SK-N-SH (cell line): ENCODE measurements at regions not wholly inside any gene's neighbourhood (a gene's known extent, or its start where the extent isn't known, plus 50 kb on each side); places are given as distances from the start of the nearest gene placed in this dataset.

Experiments used
- CTCF ChIA-PET: fragments of 300-600, 350-600 bp; formaldehyde crosslinking; extraction: SDS; loops from one replicate; lab custom pipeline; 2021; lab: Yijun Ruan, JAX
- POLR2A ChIA-PET: fragments of 350-600 bp; sonication (Branson Sonifier 250); formaldehyde crosslinking; extraction: SDS; loops from one replicate; lab custom pipeline; 2020; ENCODE audit warnings: antibody characterized with exemption, inconsistent platforms; lab: Yijun Ruan, JAX
- DNase-seq: peaks from one replicate; pipeline ENCODE4 v3.0.0; 2012
- H2AFZ ChIP-seq: fragments of 200-600 bp; sonication (generic); 2 replicates; pipeline ENCODE4 v1.8.1; 2016; ENCODE audit warnings: antibody characterized with exemption, mild to moderate bottlenecking, low read depth
- H3F3A ChIP-seq: fragments of 200-600 bp; sonication (generic); replicated peaks from 2 replicates; pipeline ENCODE3; 2016; ENCODE audit warnings: antibody characterized with exemption, mild to moderate bottlenecking; ENCODE audit not compliant: insufficient read depth
- H3K27ac ChIP-seq, 2 experiments: fragments of 200-500 bp in 1 of 2; fragments of 200-600 bp in 1 of 2; sonication (Bioruptor generic) in 1 of 2; sonication (generic), shearing (Covaris generic) in 1 of 2; 2 replicates each; pipeline versions ENCODE4 v1.5.1 to v1.6.1; 2014 to 2016; ENCODE audit warnings: low read depth in 2 of 2, inconsistent platforms in 1 of 2, low read length in 1 of 2, mild to moderate bottlenecking in 1 of 2, mixed read lengths in 1 of 2
- H3K27me3 ChIP-seq: fragments of 200-600 bp; sonication (generic), shearing (Covaris generic); 2 replicates; pipeline ENCODE4 v1.6.1; 2016; ENCODE audit warnings: mixed run types; ENCODE audit not compliant: insufficient read depth
- H3K36me3 ChIP-seq, 2 experiments: fragments of 200-500 bp in 1 of 2; fragments of 200-600 bp in 1 of 2; sonication (Bioruptor generic) in 1 of 2; sonication (generic) in 1 of 2; replicated peaks in 1 of 2; 2 replicates each; pipeline versions ENCODE3 to v1.5.1; 2014 to 2016; ENCODE audit warnings: low read length in 1 of 2, mild to moderate bottlenecking in 1 of 2; ENCODE audit not compliant: insufficient read depth in 2 of 2, control insufficient read depth in 1 of 2
- H3K4me1 ChIP-seq, 2 experiments: fragments of 200-500 bp in 1 of 2; fragments of 200-600 bp in 1 of 2; sonication (Bioruptor generic) in 1 of 2; sonication (generic), shearing (Covaris generic) in 1 of 2; 2 replicates each; pipeline versions ENCODE4 v1.5.1 to v1.6.1; 2014 to 2016; ENCODE audit warnings: low read depth in 1 of 2, low read length in 1 of 2, mixed run types in 1 of 2; ENCODE audit not compliant: insufficient read depth in 2 of 2, control insufficient read depth in 1 of 2
- H3K4me2 ChIP-seq: fragments of 200-600 bp; sonication (generic), shearing (Covaris generic); 2 replicates; pipeline ENCODE4 v1.6.1; 2017; ENCODE audit warnings: mixed run types
- H3K4me3 ChIP-seq, 2 experiments: fragments of 200-500 bp in 1 of 2; fragments of 200-600 bp in 1 of 2; sonication (Bioruptor generic) in 1 of 2; sonication (generic), shearing (Covaris generic) in 1 of 2; 2 replicates each; pipeline versions ENCODE4 v1.5.1 to v1.8.1; 2014 to 2016; ENCODE audit warnings: low read depth in 2 of 2, inconsistent platforms in 1 of 2, low read length in 1 of 2, mild to moderate bottlenecking in 1 of 2, mixed read lengths in 1 of 2, moderate library complexity in 1 of 2
- H3K79me2 ChIP-seq: fragments of 200-600 bp; sonication (generic); 2 replicates; pipeline ENCODE4 v1.8.1; 2017; ENCODE audit warnings: mild to moderate bottlenecking; ENCODE audit not compliant: insufficient read depth
- H3K9ac ChIP-seq: fragments of 200-600 bp; sonication (generic); 2 replicates; pipeline ENCODE4 v1.6.1; 2017; ENCODE audit warnings: mixed run types
- H3K9me2 ChIP-seq: fragments of 200-600 bp; sonication (generic); 2 replicates; pipeline ENCODE4 v1.6.1; 2017; ENCODE audit warnings: mixed run types
- H3K9me3 ChIP-seq: fragments of 200-600 bp; sonication (generic); 2 replicates; pipeline ENCODE4 v1.6.1; 2017; ENCODE audit warnings: mixed run types, mild to moderate bottlenecking, moderate library complexity
- H4K20me1 ChIP-seq: fragments of 200-600 bp; sonication (generic); 2 replicates; pipeline ENCODE4 v1.6.1; 2017; ENCODE audit warnings: mild to moderate bottlenecking, mixed run types; ENCODE audit not compliant: insufficient read depth
- CHD2 ChIP-seq: fragments of 150-350 bp; IDR thresholded peaks from 2 replicates; pipeline ENCODE4 v1.6.1; 2018; ENCODE audit warnings: low read length; ENCODE audit not compliant: partially characterized antibody
- ELF1 ChIP-seq: IDR thresholded peaks from 2 replicates; pipeline ENCODE4 v1.4.0; 2012
- EP300 ChIP-seq, 2 experiments: IDR thresholded peaks; 2 replicates each; pipeline versions ENCODE4 v1.4.0 to v1.6.1; 2012; ENCODE audit warnings: borderline replicate concordance in 1 of 2, low read depth in 1 of 2, low read length in 1 of 2
- EZH2phosphoT487 ChIP-seq: fragments of 200-600 bp; sonication (generic); IDR thresholded peaks from 2 replicates; pipeline ENCODE4 v1.6.1; 2017; ENCODE audit warnings: low read depth, mixed run types, mild to moderate bottlenecking, antibody characterized with exemption, moderate library complexity, borderline replicate concordance
- FOSL2 ChIP-seq: IDR thresholded peaks from 2 replicates; pipeline ENCODE4 v1.4.0; 2012; ENCODE audit warnings: low read depth, mild to moderate bottlenecking, moderate library complexity, borderline replicate concordance
- FOXM1 ChIP-seq: IDR thresholded peaks from 2 replicates; pipeline ENCODE4 v1.4.0; 2012; ENCODE audit warnings: low read depth, mild to moderate bottlenecking
- GABPA ChIP-seq: IDR thresholded peaks from 2 replicates; pipeline ENCODE4 v1.4.0; 2012; ENCODE audit warnings: low read depth, mild to moderate bottlenecking
- GATA2 ChIP-seq: sonication (generic); formaldehyde crosslinking; IDR thresholded peaks from 2 replicates; pipeline ENCODE4 v1.5.0; 2020; ENCODE audit warnings: mild to moderate bottlenecking, missing genetic modification reagents
- IRF3 ChIP-seq: fragments of 150-350 bp; IDR thresholded peaks from 2 replicates; pipeline ENCODE4 v1.6.1; 2016; ENCODE audit warnings: mild to moderate bottlenecking, low read depth, low read length
- JUND ChIP-seq: IDR thresholded peaks from 2 replicates; pipeline ENCODE4 v1.4.0; 2012
- MEF2A ChIP-seq: IDR thresholded peaks from 2 replicates; pipeline ENCODE4 v1.4.0; 2012; ENCODE audit warnings: low read depth, borderline replicate concordance
- NFIC ChIP-seq: IDR thresholded peaks from 2 replicates; pipeline ENCODE4 v1.4.0; 2012; ENCODE audit warnings: borderline replicate concordance
- NRF1 ChIP-seq: IDR thresholded peaks from 2 replicates; pipeline ENCODE4 v1.6.1; 2012; ENCODE audit warnings: low read depth, mild to moderate bottlenecking, low read length
- POLR2AphosphoS5 ChIP-seq: IDR thresholded peaks from 2 replicates; pipeline ENCODE4 v1.6.1; 2012; ENCODE audit warnings: low read depth, low read length
- RAD21 ChIP-seq: IDR thresholded peaks from 2 replicates; pipeline ENCODE4 v1.6.1; 2012; ENCODE audit warnings: mild to moderate bottlenecking, low read length
- RCOR1 ChIP-seq: fragments of 150-350 bp; IDR thresholded peaks from 2 replicates; pipeline ENCODE4 v1.6.1; 2017; ENCODE audit warnings: antibody characterized with exemption, low read length
- RFX5 ChIP-seq: IDR thresholded peaks from 2 replicates; pipeline ENCODE4 v1.6.1; 2012; ENCODE audit warnings: mild to moderate bottlenecking, improper control_type of control experiment, low read length
- RXRA ChIP-seq: IDR thresholded peaks from 2 replicates; pipeline ENCODE4 v1.4.0; 2012; ENCODE audit warnings: low read depth, mild to moderate bottlenecking, borderline replicate concordance
- SIN3A ChIP-seq: IDR thresholded peaks from 2 replicates; pipeline ENCODE4 v1.6.1; 2012; ENCODE audit warnings: low read depth, mild to moderate bottlenecking, low read length, moderate library complexity, borderline replicate concordance
- SMC3 ChIP-seq: IDR thresholded peaks from 2 replicates; pipeline ENCODE4 v1.6.1; 2012; ENCODE audit warnings: low read depth, low read length, improper control_type of control experiment
- TAF1 ChIP-seq: IDR thresholded peaks from 2 replicates; pipeline ENCODE4 v1.6.1; 2012; ENCODE audit warnings: low read depth, mild to moderate bottlenecking, low read length, moderate library complexity, borderline replicate concordance
- TCF12 ChIP-seq: IDR thresholded peaks from 2 replicates; pipeline ENCODE4 v1.4.0; 2012
- USF2 ChIP-seq: fragments of 150-350 bp; IDR thresholded peaks from 2 replicates; pipeline ENCODE4 v1.6.1; 2017; ENCODE audit warnings: antibody characterized with exemption, low read length, low read depth, borderline replicate concordance
- YY1 ChIP-seq: IDR thresholded peaks from 2 replicates; pipeline ENCODE4 v1.4.0; 2012; ENCODE audit warnings: low read depth, mild to moderate bottlenecking
- WGBS: methylation state at CpG from one replicate; pipeline ENCODE4 v1.1.6; 2017; ENCODE audit warnings: low lambda C conversion rate; 5-methylcytosine and 5-hydroxymethylcytosine counted together
- TF ChIP-seq, protein P1 (sequence below): IDR thresholded peaks from 2 replicates; pipeline ENCODE4 v1.4.0; 2012; ENCODE audit warnings: low read depth, borderline replicate concordance
- TF ChIP-seq, protein P2 (sequence below): IDR thresholded peaks from 2 replicates; pipeline ENCODE4; 2012

- Histone ChIP-seq H3K9me3 (no peaks in the 10 kb centered on the region), H3K4me1 (peaks cover 0 to 10% of the 10 kb centered on the region in 2 experiments; a peak in 3 of 4 replicates), H3K9ac (no peak overlapping the region), H3K36me3 (no peaks in the 10 kb centered on the region), H2AFZ (no peak overlapping the region), H4K20me1 (no peaks in the 10 kb centered on the region), H3K79me2 (no peaks in the 10 kb centered on the region), H3F3A (peaks cover 9% of the 10 kb centered on the region), H3K4me3 (no peak overlapping the region), H3K27me3 (no peaks in the 10 kb centered on the region), H3K9me2 (no peaks in the 10 kb centered on the region), H3K27ac (no peak overlapping the region), H3K4me2 (no peak overlapping the region)
- 58% methylated on average over 4 of the region's 4 CpGs for WGBS
- no peak for DNase-seq
- TF ChIP-seq SIN3A (no peak), RCOR1 (no peak), EZH2phosphoT487 (no peak), RAD21 (no peak), NFIC (no peak), ELF1 (no peak), YY1 (no peak), JUND (no peak), FOSL2 (no peak), USF2 (no peak), SMC3 (no peak), RFX5 (no peak), POLR2AphosphoS5 (no peak), TCF12 (no peak), TAF1 (no peak), FOXM1 (no peak)
- TF ChIP-seq, protein P1, sequence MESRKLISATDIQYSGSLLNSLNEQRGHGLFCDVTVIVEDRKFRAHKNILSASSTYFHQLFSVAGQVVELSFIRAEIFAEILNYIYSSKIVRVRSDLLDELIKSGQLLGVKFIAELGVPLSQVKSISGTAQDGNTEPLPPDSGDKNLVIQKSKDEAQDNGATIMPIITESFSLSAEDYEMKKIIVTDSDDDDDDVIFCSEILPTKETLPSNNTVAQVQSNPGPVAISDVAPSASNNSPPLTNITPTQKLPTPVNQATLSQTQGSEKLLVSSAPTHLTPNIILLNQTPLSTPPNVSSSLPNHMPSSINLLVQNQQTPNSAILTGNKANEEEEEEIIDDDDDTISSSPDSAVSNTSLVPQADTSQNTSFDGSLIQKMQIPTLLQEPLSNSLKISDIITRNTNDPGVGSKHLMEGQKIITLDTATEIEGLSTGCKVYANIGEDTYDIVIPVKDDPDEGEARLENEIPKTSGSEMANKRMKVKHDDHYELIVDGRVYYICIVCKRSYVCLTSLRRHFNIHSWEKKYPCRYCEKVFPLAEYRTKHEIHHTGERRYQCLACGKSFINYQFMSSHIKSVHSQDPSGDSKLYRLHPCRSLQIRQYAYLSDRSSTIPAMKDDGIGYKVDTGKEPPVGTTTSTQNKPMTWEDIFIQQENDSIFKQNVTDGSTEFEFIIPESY = no peak
- ChIA-PET POLR2A (no interaction called here), CTCF (interaction anchor here (1.1 kb wide), 1 partner anchor 597 kb away, joined by 4 read pairs; no protein-coding TSS in a partner anchor)
Measured at GRCh38 chr2:19116918-19117317, 241.5 kb downstream of the OSR1 start.

DNA sequence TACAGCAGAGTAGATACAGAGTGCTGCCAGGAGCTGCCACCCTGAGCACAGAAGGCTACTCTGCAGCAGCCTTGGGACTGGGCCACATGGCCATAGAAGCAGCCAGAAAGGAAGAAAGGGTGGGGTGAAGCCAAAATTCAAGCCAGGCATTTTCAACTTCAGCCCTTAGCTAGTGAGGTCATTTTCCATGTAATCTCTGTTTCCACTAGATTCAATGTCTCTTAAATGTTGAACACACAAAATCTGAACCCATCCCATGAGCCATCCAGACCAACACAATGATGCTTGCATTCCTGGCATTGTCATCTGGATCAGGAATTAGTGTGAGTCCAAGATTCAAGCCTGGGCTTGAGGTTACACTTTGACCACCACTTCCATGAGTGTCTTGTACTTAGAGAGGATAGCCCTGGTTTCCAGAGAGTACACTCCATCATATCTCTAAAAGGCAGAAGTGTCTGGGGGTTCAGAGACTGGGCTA, 243.6 kb downstream of the OSR1 start:
- DNase-seq = no peak

More for the DNA sequence above, 243.6 kb downstream of the OSR1 start:
- Histone ChIP-seq H3K27me3 (no peaks in the 10 kb centered on the region), H4K20me1 (no peaks in the 10 kb centered on the region)
- TF ChIP-seq GABPA (no peak), IRF3 (no peak), FOSL2 (no peak), CHD2 (no peak), TAF1 (no peak), RFX5 (no peak), EP300 (IDR thresholded peaks at IDR 0.05; ENCODE audit: borderline replicate concordance in 1 of 2, low read depth in 1 of 2, low read length in 1 of 2) (no peak), YY1 (no peak), GATA2 (no peak), MEF2A (no peak), NRF1 (no peak), RXRA (no peak), SIN3A (no peak), EZH2phosphoT487 (no peak), SMC3 (no peak), ELF1 (no peak)
- TF ChIP-seq, protein P2, sequence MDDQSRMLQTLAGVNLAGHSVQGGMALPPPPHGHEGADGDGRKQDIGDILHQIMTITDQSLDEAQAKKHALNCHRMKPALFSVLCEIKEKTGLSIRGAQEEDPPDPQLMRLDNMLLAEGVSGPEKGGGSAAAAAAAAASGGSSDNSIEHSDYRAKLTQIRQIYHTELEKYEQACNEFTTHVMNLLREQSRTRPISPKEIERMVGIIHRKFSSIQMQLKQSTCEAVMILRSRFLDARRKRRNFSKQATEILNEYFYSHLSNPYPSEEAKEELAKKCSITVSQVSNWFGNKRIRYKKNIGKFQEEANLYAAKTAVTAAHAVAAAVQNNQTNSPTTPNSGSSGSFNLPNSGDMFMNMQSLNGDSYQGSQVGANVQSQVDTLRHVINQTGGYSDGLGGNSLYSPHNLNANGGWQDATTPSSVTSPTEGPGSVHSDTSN = no peak
- TF ChIP-seq, all 33 proteins: peak for 0
- H3K9ac ChIP-seq = no peak overlapping the region
- H3K9me2 ChIP-seq = no peaks in the 10 kb centered on the region
- no peak overlapping the region for H3K4me3 ChIP-seq
- H3K4me2 ChIP-seq = no peak overlapping the region
- H3K9me3 ChIP-seq = no peaks in the 10 kb centered on the region
- H3K36me3 ChIP-seq = no peaks in the 10 kb centered on the region
- CTCF ChIA-PET = no interaction called here
- H2AFZ ChIP-seq = no peak overlapping the region
- no peaks in the 10 kb centered on the region for H3K79me2 ChIP-seq
- H3K27ac ChIP-seq = peak overlapping the region in 1 of 2 experiments; percentile 9; a peak in 1 of 4 replicates
- H3F3A ChIP-seq = no peaks in the 10 kb centered on the region
- POLR2A ChIA-PET = no interaction called here
- no peaks in the 10 kb centered on the region for H3K4me1 ChIP-seq
